ENCODE measurements at regions not wholly inside any gene's neighbourhood (a gene's known extent, or its start where the extent isn't known, plus 50 kb on each side); places are given as distances from the start of the nearest gene placed in this dataset.

GRCh38 chr4:29307755-29308154 is 1412.4 kb upstream of the PCDH7 start:
- Histone ChIP-seq H3K4me3 (no peak overlapping the region), H3K9me3 (no peaks in the 10 kb centered on the region), H3K4me1 (no peaks in the 10 kb centered on the region), H3K27me3 (no peaks in the 10 kb centered on the region), H3K36me3 (no peaks in the 10 kb centered on the region), H3K27ac (no peak overlapping the region)
- intact Hi-C loops (cut with DNase I): no loop called here
- no peak for DNase-seq (ENCODE audit: low spot score in 2 of 2)
- TF ChIP-seq, protein P1, sequence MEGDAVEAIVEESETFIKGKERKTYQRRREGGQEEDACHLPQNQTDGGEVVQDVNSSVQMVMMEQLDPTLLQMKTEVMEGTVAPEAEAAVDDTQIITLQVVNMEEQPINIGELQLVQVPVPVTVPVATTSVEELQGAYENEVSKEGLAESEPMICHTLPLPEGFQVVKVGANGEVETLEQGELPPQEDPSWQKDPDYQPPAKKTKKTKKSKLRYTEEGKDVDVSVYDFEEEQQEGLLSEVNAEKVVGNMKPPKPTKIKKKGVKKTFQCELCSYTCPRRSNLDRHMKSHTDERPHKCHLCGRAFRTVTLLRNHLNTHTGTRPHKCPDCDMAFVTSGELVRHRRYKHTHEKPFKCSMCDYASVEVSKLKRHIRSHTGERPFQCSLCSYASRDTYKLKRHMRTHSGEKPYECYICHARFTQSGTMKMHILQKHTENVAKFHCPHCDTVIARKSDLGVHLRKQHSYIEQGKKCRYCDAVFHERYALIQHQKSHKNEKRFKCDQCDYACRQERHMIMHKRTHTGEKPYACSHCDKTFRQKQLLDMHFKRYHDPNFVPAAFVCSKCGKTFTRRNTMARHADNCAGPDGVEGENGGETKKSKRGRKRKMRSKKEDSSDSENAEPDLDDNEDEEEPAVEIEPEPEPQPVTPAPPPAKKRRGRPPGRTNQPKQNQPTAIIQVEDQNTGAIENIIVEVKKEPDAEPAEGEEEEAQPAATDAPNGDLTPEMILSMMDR (IDR thresholded peaks at IDR 0.05): no peak

- H3K27me3 ChIP-seq: no peaks in the 10 kb centered on the region
- no peak overlapping the region for H3K27ac ChIP-seq
- H3K9me3 ChIP-seq: no peaks in the 10 kb centered on the region
- H3K4me3 ChIP-seq: no peak overlapping the region
- H3K36me3 ChIP-seq: no peaks in the 10 kb centered on the region
- TF ChIP-seq, protein P1 (IDR thresholded peaks at IDR 0.05): no peak
- DNase-seq (ENCODE audit: low spot score in 2 of 2): no peak
- intact Hi-C loops (cut with DNase I): no loop called here
- H3K4me1 ChIP-seq: no peaks in the 10 kb centered on the region
Observed at GRCh38 chr4:29309050-29309449, 1411.1 kb upstream of the PCDH7 start.

- no peak for DNase-seq (ENCODE audit: low spot score in 2 of 2)
- H3K36me3 ChIP-seq: no peaks in the 10 kb centered on the region
- no peaks in the 10 kb centered on the region for H3K27me3 ChIP-seq
- no peaks in the 10 kb centered on the region for H3K9me3 ChIP-seq
- no peaks in the 10 kb centered on the region for H3K4me1 ChIP-seq
- H3K27ac ChIP-seq: no peak overlapping the region
- intact Hi-C loops (cut with DNase I): no loop called here
- H3K4me3 ChIP-seq: no peak overlapping the region
- TF ChIP-seq, protein P1 (IDR thresholded peaks at IDR 0.05): no peak
Observed at GRCh38 chr4:29310252-29310651, 1409.9 kb upstream of the PCDH7 start.

GRCh38 chr4:29311247-29311646 is 1408.9 kb upstream of the PCDH7 start:
- H3K36me3 ChIP-seq: no peaks in the 10 kb centered on the region
- H3K27ac ChIP-seq: no peak overlapping the region
- H3K4me3 ChIP-seq: no peak overlapping the region
- no peaks in the 10 kb centered on the region for H3K9me3 ChIP-seq
- intact Hi-C loops (cut with DNase I): no loop called here
- H3K27me3 ChIP-seq: no peaks in the 10 kb centered on the region
- no peak for DNase-seq (ENCODE audit: low spot score in 2 of 2)
- no peaks in the 10 kb centered on the region for H3K4me1 ChIP-seq
- TF ChIP-seq, protein P1 (IDR thresholded peaks at IDR 0.05): no peak

- Histone ChIP-seq H3K27me3 (no peaks in the 10 kb centered on the region), H3K36me3 (no peaks in the 10 kb centered on the region), H3K27ac (no peak overlapping the region), H3K4me1 (no peaks in the 10 kb centered on the region), H3K4me3 (no peak overlapping the region), H3K9me3 (no peaks in the 10 kb centered on the region)
- TF ChIP-seq, protein P1 (IDR thresholded peaks at IDR 0.05): no peak
- no peak for DNase-seq (ENCODE audit: low spot score in 2 of 2)
- intact Hi-C loops (cut with DNase I): no loop called here
Observed at GRCh38 chr4:29319663-29320340, 1400.4 kb upstream of the PCDH7 start.

Data from ascending aorta (tissue), 2 donors.